Nephron progenitor cell (in vitro differentiated cells): ENCODE measurements at regions not wholly inside any gene's neighbourhood (a gene's known extent, or its start where the extent isn't known, plus 50 kb on each side); places are given as distances from the start of the nearest gene placed in this dataset.

Experiments
- DNase-seq: peaks from one replicate; pipeline ENCODE4 v3.0.0; 2021
- H3K27ac Mint-ChIP-seq: 2 replicates; pipeline ENCODE4 v1.8.0; 2021; ENCODE audit warnings: mild to moderate bottlenecking, moderate library complexity, mixed read lengths
- H3K27me3 Mint-ChIP-seq: 2 replicates; pipeline ENCODE4 v1.8.0; 2021; ENCODE audit warnings: mild to moderate bottlenecking, low read depth, mixed read lengths; ENCODE audit not compliant: poor library complexity
- H3K36me3 Mint-ChIP-seq: 2 replicates; pipeline ENCODE4 v1.8.0; 2021; ENCODE audit warnings: low read depth, mixed read lengths
- H3K4me1 Mint-ChIP-seq: 2 replicates; pipeline ENCODE4 v1.8.0; 2021; ENCODE audit warnings: mixed read lengths
- H3K4me3 Mint-ChIP-seq: 2 replicates; pipeline ENCODE4 v1.8.0; 2021; ENCODE audit warnings: mild to moderate bottlenecking, moderate library complexity, mixed read lengths
- H3K9me3 Mint-ChIP-seq: 2 replicates; pipeline ENCODE4 v1.8.0; 2021; ENCODE audit warnings: mild to moderate bottlenecking, moderate library complexity, mixed read lengths
- TF ChIP-seq, protein P1 (sequence below): fragments of 200-600 bp; sonication (generic); IDR thresholded peaks from 2 replicates; pipeline ENCODE4 v1.5.0; 2021; ENCODE audit warnings: antibody characterized with exemption

GRCh38 chr5:29845206-29845605 lies 1348.3 kb upstream of the CDH6 start:
- Mint-ChIP-seq H3K36me3 (no peaks in the 10 kb centered on the region), H3K9me3 (no peaks in the 10 kb centered on the region)
- TF ChIP-seq, protein P1, sequence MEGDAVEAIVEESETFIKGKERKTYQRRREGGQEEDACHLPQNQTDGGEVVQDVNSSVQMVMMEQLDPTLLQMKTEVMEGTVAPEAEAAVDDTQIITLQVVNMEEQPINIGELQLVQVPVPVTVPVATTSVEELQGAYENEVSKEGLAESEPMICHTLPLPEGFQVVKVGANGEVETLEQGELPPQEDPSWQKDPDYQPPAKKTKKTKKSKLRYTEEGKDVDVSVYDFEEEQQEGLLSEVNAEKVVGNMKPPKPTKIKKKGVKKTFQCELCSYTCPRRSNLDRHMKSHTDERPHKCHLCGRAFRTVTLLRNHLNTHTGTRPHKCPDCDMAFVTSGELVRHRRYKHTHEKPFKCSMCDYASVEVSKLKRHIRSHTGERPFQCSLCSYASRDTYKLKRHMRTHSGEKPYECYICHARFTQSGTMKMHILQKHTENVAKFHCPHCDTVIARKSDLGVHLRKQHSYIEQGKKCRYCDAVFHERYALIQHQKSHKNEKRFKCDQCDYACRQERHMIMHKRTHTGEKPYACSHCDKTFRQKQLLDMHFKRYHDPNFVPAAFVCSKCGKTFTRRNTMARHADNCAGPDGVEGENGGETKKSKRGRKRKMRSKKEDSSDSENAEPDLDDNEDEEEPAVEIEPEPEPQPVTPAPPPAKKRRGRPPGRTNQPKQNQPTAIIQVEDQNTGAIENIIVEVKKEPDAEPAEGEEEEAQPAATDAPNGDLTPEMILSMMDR, result no peak

GRCh38 chr5:29833394-29833793 lies 1360.1 kb upstream of the CDH6 start:
- no peak overlapping the region for H3K4me3 Mint-ChIP-seq
- TF ChIP-seq, protein P1, result no peak
- no peak overlapping the region for H3K27ac Mint-ChIP-seq
- no peaks in the 10 kb centered on the region for H3K9me3 Mint-ChIP-seq
- peaks cover 4% of the 10 kb centered on the region for H3K27me3 Mint-ChIP-seq
- H3K4me1 Mint-ChIP-seq, result no peaks in the 10 kb centered on the region
- no peak for DNase-seq
- no peaks in the 10 kb centered on the region for H3K36me3 Mint-ChIP-seq

More at GRCh38 chr5:29845206-29845605, 1348.3 kb upstream of the CDH6 start:
- no peaks in the 10 kb centered on the region for H3K4me1 Mint-ChIP-seq
- H3K27ac Mint-ChIP-seq, result no peak overlapping the region
- H3K4me3 Mint-ChIP-seq, result no peak overlapping the region
- DNase-seq, result no peak
- H3K27me3 Mint-ChIP-seq, result peaks cover 3% of the 10 kb centered on the region

- Mint-ChIP-seq H3K36me3 (no peaks in the 10 kb centered on the region), H3K4me3 (no peak overlapping the region), H3K9me3 (no peaks in the 10 kb centered on the region), H3K27ac (no peak overlapping the region), H3K27me3 (no peaks in the 10 kb centered on the region), H3K4me1 (no peaks in the 10 kb centered on the region)
- TF ChIP-seq, protein P1, result no peak
- DNase-seq, result no peak
These were observed 1371.0 kb upstream of the CDH6 start for GRCh38 chr5:29822521-29822920.

DNA sequence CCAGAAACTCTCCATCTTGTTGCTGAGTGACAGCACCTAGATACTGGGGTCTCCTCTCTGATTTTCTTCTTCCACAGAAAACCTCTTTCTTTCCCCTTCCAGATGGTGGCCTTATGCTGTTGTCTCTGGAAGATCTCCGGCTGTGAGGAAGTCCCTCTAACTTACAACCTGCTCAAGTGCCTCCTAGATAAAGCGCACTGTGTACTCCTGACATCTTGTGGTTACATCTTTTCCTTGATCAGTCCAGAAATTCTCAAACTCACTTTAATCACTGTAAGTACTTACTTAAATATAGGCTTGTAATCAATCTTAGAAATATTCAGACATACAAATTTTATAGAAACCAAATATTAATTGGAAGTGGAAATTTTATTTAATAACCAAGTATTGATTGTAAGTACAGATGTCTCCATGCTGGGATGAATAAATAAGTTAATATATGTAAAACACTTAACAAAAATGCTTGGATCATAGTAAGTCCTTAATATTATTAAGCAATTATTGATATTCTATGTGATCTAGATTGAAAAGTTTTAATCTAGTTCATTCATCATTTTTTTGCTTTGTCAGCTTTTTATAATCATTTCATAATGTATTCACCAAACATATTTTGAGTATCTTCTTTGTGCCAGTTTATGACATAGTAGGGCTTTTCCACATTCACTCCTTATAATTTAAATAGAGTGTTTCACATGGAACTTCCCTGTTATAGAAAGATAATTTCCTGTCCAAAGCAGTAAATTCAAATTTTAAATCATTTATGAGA lies 1381.4 kb upstream of the CDH6 start:
- DNase-seq, result no peak
- H3K27me3 Mint-ChIP-seq, result peaks cover 4% of the 10 kb centered on the region
- no peaks in the 10 kb centered on the region for H3K4me1 Mint-ChIP-seq
- H3K9me3 Mint-ChIP-seq, result no peaks in the 10 kb centered on the region
- no peak overlapping the region for H3K27ac Mint-ChIP-seq
- H3K4me3 Mint-ChIP-seq, result no peak overlapping the region
- TF ChIP-seq, protein P1, result no peak
- no peaks in the 10 kb centered on the region for H3K36me3 Mint-ChIP-seq

DNA sequence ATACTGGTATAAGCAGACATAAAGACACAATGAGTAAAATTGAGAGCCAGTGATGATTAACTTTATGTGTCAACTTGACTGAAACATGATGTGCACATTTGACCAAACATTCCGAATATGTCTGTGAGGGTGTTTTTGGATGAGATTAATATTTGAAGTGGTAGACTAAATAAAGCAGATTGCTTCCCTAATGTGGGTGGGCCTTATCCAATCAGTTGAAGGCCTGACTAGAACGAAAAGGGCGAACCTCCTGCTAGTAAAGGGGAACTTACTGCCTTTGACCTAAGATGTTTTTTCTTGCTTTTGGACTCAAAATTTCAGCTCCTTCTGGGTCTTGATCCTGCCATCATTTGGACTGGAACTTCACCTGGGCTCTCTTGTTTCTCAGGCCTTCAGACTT lies 1387.7 kb upstream of the CDH6 start:
- Mint-ChIP-seq H3K27me3 (no peaks in the 10 kb centered on the region), H3K27ac (no peak overlapping the region), H3K9me3 (no peaks in the 10 kb centered on the region), H3K4me3 (no peak overlapping the region), H3K36me3 (no peaks in the 10 kb centered on the region), H3K4me1 (no peaks in the 10 kb centered on the region)
- DNase-seq, result no peak
- TF ChIP-seq, protein P1, result no peak

- TF ChIP-seq, protein P1, result no peak
- Mint-ChIP-seq H3K27me3 (no peaks in the 10 kb centered on the region), H3K4me3 (no peak overlapping the region), H3K27ac (no peak overlapping the region), H3K9me3 (peaks cover 3% of the 10 kb centered on the region), H3K36me3 (no peaks in the 10 kb centered on the region), H3K4me1 (peaks cover 5% of the 10 kb centered on the region)
- no peak for DNase-seq
These were observed 1392.7 kb upstream of the CDH6 start for GRCh38 chr5:29800752-29801151.
